ENCODE measurements at regions not wholly inside any gene's neighbourhood (a gene's known extent, or its start where the extent isn't known, plus 50 kb on each side); places are given as distances from the start of the nearest gene placed in this dataset.
"Not testable (repeated sequence)": the region's sequence is repeated elsewhere in the genome, so short reads cannot be mapped to it uniquely, and the experiment has no call there.

DNA sequence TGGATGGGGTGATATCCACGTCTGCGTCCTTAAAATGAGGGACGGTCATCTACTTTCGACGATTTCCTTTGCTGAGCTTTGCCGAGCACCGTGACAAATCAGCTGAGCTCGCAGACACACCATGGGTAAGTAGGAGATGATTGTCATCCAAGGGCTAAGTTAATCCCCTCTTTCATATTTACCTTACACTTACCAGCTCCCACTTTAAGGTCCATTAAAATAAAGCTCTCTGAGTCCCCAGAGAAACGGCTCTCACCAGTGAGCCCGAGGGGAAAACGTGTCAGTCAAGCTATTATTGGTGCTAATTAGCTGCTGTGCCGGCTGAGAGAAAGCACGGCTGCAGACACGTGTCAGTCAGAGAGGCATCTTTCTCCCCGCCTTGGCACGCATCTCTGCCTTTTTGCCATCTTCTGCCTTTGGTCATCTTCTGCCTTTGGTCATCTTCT, 72.2 kb downstream of the CRLF2 start:
- no peak for DNase-seq (ENCODE audit: low spot score)

GRCh38 chrX:1139185-1139500, 73.3 kb downstream of the CRLF2 start:
- Mint-ChIP-seq H3K4me3 (no peak overlapping the region), H3K27me3 (peaks cover 0 to 3% of the 10 kb centered on the region in 2 donors), H3K9me3 (no peaks in the 10 kb centered on the region), H3K4me1 (ENCODE audit: low read depth in 2 of 2) (no peaks in the 10 kb centered on the region), H3K27ac (no peak overlapping the region), H3K36me3 (no peaks in the 10 kb centered on the region)
- DNase-seq (ENCODE audit: low spot score) (no peak), ATAC-seq (no peak)

More for the DNA sequence above, 72.2 kb downstream of the CRLF2 start:
- Mint-ChIP-seq H3K27me3 (peaks cover 0 to 3% of the 10 kb centered on the region in 2 donors), H3K9me3 (no peaks in the 10 kb centered on the region), H3K4me3 (no peak overlapping the region), H3K4me1 (ENCODE audit: low read depth in 2 of 2) (no peaks in the 10 kb centered on the region), H3K27ac (no peak overlapping the region), H3K36me3 (no peaks in the 10 kb centered on the region)
- ATAC-seq = no peak

GRCh38 chrX:1138476-1139184, 73.8 kb downstream of the CRLF2 start:
- Mint-ChIP-seq H3K4me1 (ENCODE audit: low read depth in 2 of 2) (no peaks in the 10 kb centered on the region), H3K9me3 (no peaks in the 10 kb centered on the region), H3K36me3 (no peaks in the 10 kb centered on the region), H3K4me3 (no peak overlapping the region), H3K27me3 (peaks cover 0 to 3% of the 10 kb centered on the region in 2 donors), H3K27ac (no peak overlapping the region)
- no peak for DNase-seq (ENCODE audit: low spot score)
- ATAC-seq = no peak

DNA sequence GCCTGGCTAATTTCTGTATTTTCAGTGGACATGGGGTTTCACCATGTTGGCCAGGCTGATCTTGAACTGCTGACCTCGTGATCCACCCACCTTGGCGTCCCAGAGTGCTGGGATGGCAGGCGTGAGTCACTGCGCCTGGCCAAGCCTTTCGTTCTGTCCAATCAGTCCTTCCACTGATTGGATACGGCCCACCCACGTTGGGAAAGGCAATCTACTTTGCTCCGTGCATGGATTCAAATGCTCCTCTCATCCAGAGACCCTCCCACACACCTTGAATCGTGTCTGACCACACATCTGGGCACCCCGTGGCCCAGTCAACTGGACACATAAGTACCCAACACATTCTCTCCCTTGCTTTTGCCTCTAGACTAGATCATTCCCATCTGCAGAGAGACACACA, 74.9 kb downstream of the CRLF2 start:
- H3K27me3 Mint-ChIP-seq = peaks cover 0 to 3% of the 10 kb centered on the region in 2 donors
- no peak for ATAC-seq

GRCh38 chrX:1136582-1136981, 75.9 kb downstream of the CRLF2 start:
- DNase-seq (ENCODE audit: low spot score); H3K4me1 Mint-ChIP-seq (ENCODE audit: low read depth in 2 of 2); H3K36me3 Mint-ChIP-seq; H3K27ac Mint-ChIP-seq; H3K27me3 Mint-ChIP-seq; H3K4me3 Mint-ChIP-seq; ATAC-seq; H3K9me3 Mint-ChIP-seq: not testable (repeated sequence)

More for the DNA sequence above, 74.9 kb downstream of the CRLF2 start:
- Mint-ChIP-seq H3K4me3 (no peak overlapping the region), H3K27ac (no peak overlapping the region), H3K9me3 (no peaks in the 10 kb centered on the region), H3K4me1 (ENCODE audit: low read depth in 2 of 2) (no peaks in the 10 kb centered on the region), H3K36me3 (no peaks in the 10 kb centered on the region)
- no peak for DNase-seq (ENCODE audit: low spot score)

- H3K27ac Mint-ChIP-seq = no peak overlapping the region
- ATAC-seq (no peak), DNase-seq (ENCODE audit: low spot score) (no peak)
- no peaks in the 10 kb centered on the region for H3K4me1 Mint-ChIP-seq (ENCODE audit: low read depth in 2 of 2)
- H3K36me3 Mint-ChIP-seq = no peaks in the 10 kb centered on the region
- H3K4me3 Mint-ChIP-seq = no peak overlapping the region
- H3K9me3 Mint-ChIP-seq = no peaks in the 10 kb centered on the region
- H3K27me3 Mint-ChIP-seq = peaks cover 0 to 3% of the 10 kb centered on the region in 2 donors
Measured at GRCh38 chrX:1134976-1135375, 77.5 kb downstream of the CRLF2 start.

DNA sequence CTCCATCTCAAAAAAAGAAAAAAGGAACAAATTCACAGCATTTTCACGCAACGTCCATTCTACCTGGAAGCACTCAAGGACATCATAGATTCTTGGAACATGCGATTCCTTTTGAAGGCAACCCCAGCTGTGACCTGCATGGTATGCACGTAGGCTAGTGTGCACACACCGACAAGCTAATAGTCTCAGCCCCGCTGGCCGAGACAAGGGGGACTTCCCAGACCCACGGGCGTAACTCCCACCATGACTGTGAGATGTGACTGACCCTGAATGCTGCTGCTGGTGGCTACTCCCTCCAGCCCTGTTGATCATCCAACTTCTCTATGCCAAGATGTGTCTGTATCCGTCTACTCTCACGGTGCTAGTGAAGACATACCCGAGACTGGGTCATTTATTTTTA, 78.3 kb downstream of the CRLF2 start:
- Mint-ChIP-seq H3K27me3 (peaks cover 0 to 3% of the 10 kb centered on the region in 2 donors), H3K9me3 (no peaks in the 10 kb centered on the region), H3K4me3 (no peak overlapping the region), H3K27ac (no peak overlapping the region), H3K4me1 (ENCODE audit: low read depth in 2 of 2) (no peaks in the 10 kb centered on the region), H3K36me3 (no peaks in the 10 kb centered on the region)
- ATAC-seq = no peak
- DNase-seq (ENCODE audit: low spot score) = no peak

DNA sequence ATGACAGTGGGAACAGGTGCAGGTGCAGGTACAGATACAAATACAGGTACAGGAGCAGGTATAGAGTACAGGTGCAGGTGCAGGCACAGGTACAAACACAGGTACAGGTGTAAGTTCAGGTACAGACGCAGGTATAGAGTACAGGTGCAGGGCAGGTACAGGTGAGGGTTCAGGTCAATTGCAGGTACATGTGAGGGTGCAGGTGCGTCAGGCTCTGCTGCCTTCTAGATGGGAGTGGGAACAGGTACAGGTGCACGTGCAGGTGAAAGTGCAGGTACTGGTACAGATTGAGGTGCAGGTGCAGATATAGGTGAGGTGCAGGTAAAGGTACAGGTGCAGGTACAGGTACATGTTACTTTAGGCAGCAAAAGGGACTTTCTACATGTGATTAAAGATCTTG, 85.7 kb downstream of the CRLF2 start:
- Mint-ChIP-seq H3K27me3 (peaks cover 17 to 29% of the 10 kb centered on the region in 2 donors), H3K27ac (no peak overlapping the region), H3K4me1 (ENCODE audit: low read depth in 2 of 2) (no peaks in the 10 kb centered on the region), H3K4me3 (no peak overlapping the region), H3K9me3 (no peaks in the 10 kb centered on the region), H3K36me3 (no peaks in the 10 kb centered on the region)
- DNase-seq (ENCODE audit: low spot score) (no peak), ATAC-seq (no peak)

DNA sequence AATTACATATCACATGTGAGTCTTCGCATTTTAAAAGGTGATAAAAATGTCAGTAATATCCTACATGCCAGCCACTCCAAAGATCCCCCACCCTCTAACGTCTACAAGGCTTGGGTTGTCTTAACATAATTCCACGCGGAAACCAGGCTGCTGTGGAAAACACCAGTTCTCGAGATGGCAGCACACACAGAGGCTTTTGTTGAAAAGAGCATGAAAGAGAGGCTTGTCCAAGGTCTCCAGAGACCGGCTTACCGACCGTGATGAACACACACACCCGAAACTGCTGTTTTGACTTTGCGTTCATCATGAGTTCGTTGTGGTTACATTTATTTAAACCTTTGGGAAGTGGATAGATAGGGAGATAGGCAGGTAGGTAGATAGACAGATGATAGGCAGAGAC, 87.9 kb downstream of the CRLF2 start:
- no peaks in the 10 kb centered on the region for H3K4me1 Mint-ChIP-seq (ENCODE audit: low read depth in 2 of 2)
- no peak overlapping the region for H3K4me3 Mint-ChIP-seq
- H3K36me3 Mint-ChIP-seq = no peaks in the 10 kb centered on the region
- no peak overlapping the region for H3K27ac Mint-ChIP-seq
- no peaks in the 10 kb centered on the region for H3K9me3 Mint-ChIP-seq
- ATAC-seq (no peak), DNase-seq (ENCODE audit: low spot score) (no peak)
- H3K27me3 Mint-ChIP-seq = peaks cover 17 to 29% of the 10 kb centered on the region in 2 donors

GRCh38 chrX:1122851-1123250, 89.6 kb downstream of the CRLF2 start:
- not testable (repeated sequence) for H3K4me1 Mint-ChIP-seq (ENCODE audit: low read depth in 2 of 2); H3K27ac Mint-ChIP-seq; H3K9me3 Mint-ChIP-seq; H3K4me3 Mint-ChIP-seq; DNase-seq (ENCODE audit: low spot score); ATAC-seq; H3K36me3 Mint-ChIP-seq
- peaks cover 21 to 37% of the 10 kb centered on the region in 2 donors for H3K27me3 Mint-ChIP-seq

DNA sequence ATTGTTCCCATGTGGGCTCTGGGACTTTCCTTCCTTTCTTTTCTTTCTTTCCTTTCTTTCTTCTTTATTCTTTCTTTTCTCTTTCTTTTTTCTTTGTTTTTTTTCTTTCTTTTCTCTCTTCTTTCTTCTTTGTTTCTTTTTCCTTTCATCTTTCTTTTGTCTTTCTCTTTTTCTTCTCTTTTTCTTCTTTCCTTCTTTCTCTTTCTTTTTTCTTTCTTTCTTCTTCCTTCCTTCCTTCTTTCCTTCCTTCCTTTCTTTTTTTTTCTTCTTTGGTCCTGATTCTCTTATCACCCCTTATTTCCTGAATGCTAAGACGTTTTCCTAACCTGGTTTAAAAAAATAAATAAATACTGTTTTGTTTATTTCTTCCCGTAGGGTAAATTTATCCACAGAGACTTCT, 93.2 kb downstream of the CRLF2 start:
- Mint-ChIP-seq H3K36me3 (no peaks in the 10 kb centered on the region), H3K4me3 (no peak overlapping the region), H3K27ac (no peak overlapping the region), H3K4me1 (ENCODE audit: low read depth in 2 of 2) (no peaks in the 10 kb centered on the region), H3K9me3 (peaks cover 2% of the 10 kb centered on the region), H3K27me3 (peaks cover 21 to 31% of the 10 kb centered on the region in 2 donors)
- ATAC-seq (no peak), DNase-seq (ENCODE audit: low spot score) (no peak)

DNA sequence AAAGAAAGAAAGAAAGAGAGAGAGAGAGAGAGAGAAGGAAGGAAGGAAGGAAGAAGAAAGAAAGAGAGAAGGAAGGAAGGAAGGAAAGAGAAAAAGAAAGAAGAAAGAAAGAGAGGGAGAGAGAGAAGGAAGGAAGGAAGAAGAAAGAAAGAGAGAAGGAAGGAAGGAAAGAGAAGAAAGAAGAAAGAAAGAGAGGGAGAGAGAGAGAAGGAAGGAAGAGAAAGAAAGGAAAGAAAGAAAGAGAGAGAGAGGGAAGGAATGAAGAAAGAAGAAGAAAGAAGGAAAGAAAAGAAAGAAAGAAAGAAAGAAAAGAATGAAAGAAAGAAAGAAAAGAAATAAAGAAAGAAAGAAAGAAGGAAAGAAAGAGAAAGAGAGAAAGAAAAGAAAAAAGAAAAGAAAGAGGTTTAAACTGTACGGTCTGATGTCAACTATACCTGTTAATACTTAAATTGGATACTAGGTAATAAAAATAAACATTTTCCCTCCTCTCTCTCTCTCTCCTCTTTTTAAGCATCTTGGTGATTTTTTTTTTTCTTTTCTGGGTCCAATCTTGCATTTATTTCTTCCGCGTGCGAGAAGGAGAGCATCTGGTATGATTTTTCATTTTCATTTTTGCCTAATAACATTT, 93.8 kb downstream of the CRLF2 start:
- H3K9me3 Mint-ChIP-seq = peaks cover 2% of the 10 kb centered on the region
- H3K27ac Mint-ChIP-seq = no peak overlapping the region
- no peaks in the 10 kb centered on the region for H3K4me1 Mint-ChIP-seq (ENCODE audit: low read depth in 2 of 2)
- peaks cover 18 to 30% of the 10 kb centered on the region in 2 donors for H3K27me3 Mint-ChIP-seq
- no peaks in the 10 kb centered on the region for H3K36me3 Mint-ChIP-seq
- no peak overlapping the region for H3K4me3 Mint-ChIP-seq
- no peak for ATAC-seq
- no peak for DNase-seq (ENCODE audit: low spot score)

DNA sequence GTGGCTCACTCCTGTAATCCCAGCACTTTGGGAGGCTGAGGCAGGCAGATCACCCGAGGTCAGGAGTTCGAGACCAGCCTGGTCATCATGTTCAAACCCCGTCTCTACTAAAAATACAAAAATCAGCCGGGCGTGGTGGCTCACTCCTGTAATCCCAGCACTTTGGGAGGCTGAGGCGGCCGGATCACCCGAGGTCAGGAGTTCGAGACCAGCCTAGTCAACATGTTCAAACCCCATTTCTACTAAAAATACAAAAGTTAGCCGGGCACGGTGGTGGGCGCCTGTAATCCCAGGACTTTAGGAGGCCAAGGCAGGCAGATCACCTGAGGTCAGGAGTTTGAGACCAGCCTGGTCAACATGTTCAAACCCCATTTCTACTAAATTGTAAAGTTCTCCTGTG, 97.0 kb downstream of the CRLF2 start:
- H3K36me3 Mint-ChIP-seq; H3K9me3 Mint-ChIP-seq; H3K4me1 Mint-ChIP-seq (ENCODE audit: low read depth in 2 of 2); H3K4me3 Mint-ChIP-seq; ATAC-seq; DNase-seq (ENCODE audit: low spot score); H3K27ac Mint-ChIP-seq: not testable (repeated sequence)
- peaks cover 21 to 35% of the 10 kb centered on the region in 2 donors for H3K27me3 Mint-ChIP-seq

DNA sequence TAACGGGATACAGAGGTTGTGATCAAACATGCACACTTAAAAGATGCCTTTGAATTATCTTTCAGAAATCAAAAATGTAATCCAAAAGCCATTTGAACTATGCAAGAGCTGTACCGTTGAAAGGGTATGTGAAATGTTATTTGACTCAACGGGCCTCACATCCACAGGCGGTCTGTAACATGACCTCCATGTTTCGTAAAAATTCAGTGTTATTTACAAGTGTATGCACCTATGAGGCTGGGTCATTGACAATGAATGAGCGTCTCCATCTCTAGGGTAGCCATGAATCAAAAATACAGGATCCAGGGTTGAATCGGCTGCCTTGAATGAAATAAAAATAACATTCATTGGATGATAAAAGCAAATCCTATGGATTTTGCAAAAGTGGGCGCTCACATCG, 100.1 kb downstream of the CRLF2 start:
- DNase-seq (ENCODE audit: low spot score) (no peak), ATAC-seq (no peak)
- H3K4me1 Mint-ChIP-seq (ENCODE audit: low read depth in 2 of 2) = peaks cover 9 to 18% of the 10 kb centered on the region in 2 donors
- H3K36me3 Mint-ChIP-seq = no peaks in the 10 kb centered on the region
- H3K4me3 Mint-ChIP-seq = no peak overlapping the region
- H3K27me3 Mint-ChIP-seq = peaks cover 19 to 33% of the 10 kb centered on the region in 2 donors
- peaks cover 2% of the 10 kb centered on the region for H3K9me3 Mint-ChIP-seq
- no peak overlapping the region for H3K27ac Mint-ChIP-seq

Measured in natural killer cell treated with Interleukin-12 subunit alpha and Interleukin-12 subunit beta and Interleukin-15 and Interleukin-18, amount 100 ng/mL, for 72 hours (primary cell).